Adrenal gland (tissue), 5 donors: ENCODE measurements at regions not wholly inside any gene's neighbourhood (a gene's known extent, or its start where the extent isn't known, plus 50 kb on each side); places are given as distances from the start of the nearest gene placed in this dataset.

Experiments
- POLR2A ChIP-seq, 2 donors: fragments of 450-650 bp; IDR thresholded peaks; one replicate each; pipeline ENCODE4 v1.6.1; 2017; ENCODE audit warnings: antibody characterized with exemption in 2 of 2, mild to moderate bottlenecking in 2 of 2, moderate library complexity in 1 of 2
- TF ChIP-seq, protein P1 (sequence below), 6 experiments: fragments of 450-650 bp in 4 of 6; fragments of 200-600 bp in 2 of 6; sonication (generic) in 1 of 6; IDR thresholded peaks; 1 replicate in 5 of 6; 2 replicates in 1 of 6; pipeline versions ENCODE4 v1.5.1 to v1.8.0; 2016 to 2021; ENCODE audit warnings: antibody characterized with exemption in 6 of 6, mild to moderate bottlenecking in 2 of 6, moderate library complexity in 1 of 6
- donor health status: DM: no; HTN: no; CAD: no.

DNA sequence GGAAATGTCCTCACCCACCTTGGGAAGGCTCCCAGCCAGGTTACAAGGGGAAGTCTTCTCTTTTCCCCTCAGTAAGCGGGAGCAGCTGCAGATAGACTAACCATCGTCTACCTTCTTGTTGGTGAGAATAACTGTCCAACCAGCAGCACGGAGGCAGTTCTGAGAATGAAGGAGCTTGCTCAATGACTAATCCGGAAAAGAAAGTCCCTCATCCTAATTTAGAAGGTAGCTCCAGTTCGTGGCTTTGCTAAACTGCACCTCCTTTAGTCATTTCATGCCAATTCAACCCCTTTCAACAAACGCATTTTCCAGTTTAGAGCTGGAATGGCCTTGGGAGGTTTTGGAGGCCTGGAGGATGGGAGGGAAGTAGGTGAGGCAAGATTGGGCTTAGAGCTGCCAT, 527.4 kb upstream of the PROK2 start:
- TF ChIP-seq, protein P1, sequence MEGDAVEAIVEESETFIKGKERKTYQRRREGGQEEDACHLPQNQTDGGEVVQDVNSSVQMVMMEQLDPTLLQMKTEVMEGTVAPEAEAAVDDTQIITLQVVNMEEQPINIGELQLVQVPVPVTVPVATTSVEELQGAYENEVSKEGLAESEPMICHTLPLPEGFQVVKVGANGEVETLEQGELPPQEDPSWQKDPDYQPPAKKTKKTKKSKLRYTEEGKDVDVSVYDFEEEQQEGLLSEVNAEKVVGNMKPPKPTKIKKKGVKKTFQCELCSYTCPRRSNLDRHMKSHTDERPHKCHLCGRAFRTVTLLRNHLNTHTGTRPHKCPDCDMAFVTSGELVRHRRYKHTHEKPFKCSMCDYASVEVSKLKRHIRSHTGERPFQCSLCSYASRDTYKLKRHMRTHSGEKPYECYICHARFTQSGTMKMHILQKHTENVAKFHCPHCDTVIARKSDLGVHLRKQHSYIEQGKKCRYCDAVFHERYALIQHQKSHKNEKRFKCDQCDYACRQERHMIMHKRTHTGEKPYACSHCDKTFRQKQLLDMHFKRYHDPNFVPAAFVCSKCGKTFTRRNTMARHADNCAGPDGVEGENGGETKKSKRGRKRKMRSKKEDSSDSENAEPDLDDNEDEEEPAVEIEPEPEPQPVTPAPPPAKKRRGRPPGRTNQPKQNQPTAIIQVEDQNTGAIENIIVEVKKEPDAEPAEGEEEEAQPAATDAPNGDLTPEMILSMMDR (IDR thresholded peaks at IDR 0.05) = no peak
- no peak for TF ChIP-seq POLR2A (IDR thresholded peaks at IDR 0.05)
